Vagina (tissue), 2 donors: ENCODE measurements at regions not wholly inside any gene's neighbourhood (a gene's known extent, or its start where the extent isn't known, plus 50 kb on each side); places are given as distances from the start of the nearest gene placed in this dataset.

Source experiments
- DNase-seq, 2 donors: peaks; one replicate each; pipeline ENCODE4 v3.0.0-alpha.2; 2017; ENCODE audit errors: extremely low spot score in 2 of 2
- H3K27ac ChIP-seq: fragments of 200-600 bp; sonication (generic); one replicate; pipeline ENCODE4 v1.5.1; 2019
- H3K27me3 ChIP-seq: fragments of 200-600 bp; sonication (generic); one replicate; pipeline ENCODE4 v1.5.1; 2019
- H3K36me3 ChIP-seq, 2 donors: fragments of 200-600 bp; sonication (generic); one replicate each; pipeline ENCODE4 v1.5.1; 2017 to 2019
- H3K4me1 ChIP-seq: fragments of 200-600 bp; sonication (generic); one replicate; pipeline ENCODE4 v1.5.1; 2019
- H3K4me3 ChIP-seq, 2 donors: fragments of 200-600 bp; sonication (generic); 1 replicate in 1 of 2; 2 replicates in 1 of 2; pipeline ENCODE4 v1.5.1; 2016 to 2019
- H3K9me3 ChIP-seq: fragments of 200-600 bp; sonication (generic); one replicate; pipeline ENCODE4 v1.5.1; 2019
- POLR2A ChIP-seq, 2 donors: fragments of 450-650 bp; IDR thresholded peaks; one replicate each; pipeline ENCODE4 v1.6.1; 2017; ENCODE audit warnings: antibody characterized with exemption in 2 of 2, mild to moderate bottlenecking in 2 of 2, moderate library complexity in 2 of 2
- POLR2AphosphoS5 ChIP-seq, 2 donors: sonication (generic); formaldehyde crosslinking; IDR thresholded peaks; one replicate each; pipeline ENCODE4 v1.9.0; 2017; ENCODE audit warnings: antibody characterized with exemption in 2 of 2, mild to moderate bottlenecking in 2 of 2, low read depth in 1 of 2; ENCODE audit not compliant: insufficient read depth in 1 of 2
- intact Hi-C: fragments of 100-400 bp; cut with DNase I; formaldehyde crosslinking; loops from one replicate; pipeline ENCODE4 v1.15.1; 2023
- TF ChIP-seq, protein P1 (sequence below), 3 experiments: fragments of 450-650 bp in 2 of 3; fragments of 200-600 bp in 1 of 3; sonication (generic) in 1 of 3; IDR thresholded peaks; one replicate each; pipeline ENCODE4 v1.5.1; 2017 to 2019; ENCODE audit warnings: antibody characterized with exemption in 3 of 3, mild to moderate bottlenecking in 2 of 3, moderate library complexity in 2 of 3

- no peak overlapping the region for H3K4me3 ChIP-seq
- H3K4me1 ChIP-seq = no peaks in the 10 kb centered on the region
- H3K9me3 ChIP-seq = no peaks in the 10 kb centered on the region
- intact Hi-C loops = loop anchor here (5.0 kb wide), 1 partner anchor 1772 kb away; no protein-coding TSS in a partner anchor
- DNase-seq = no peak
- H3K27ac ChIP-seq = no peak overlapping the region
- no peaks in the 10 kb centered on the region for H3K36me3 ChIP-seq
- H3K27me3 ChIP-seq = no peaks in the 10 kb centered on the region
- TF ChIP-seq, protein P1, sequence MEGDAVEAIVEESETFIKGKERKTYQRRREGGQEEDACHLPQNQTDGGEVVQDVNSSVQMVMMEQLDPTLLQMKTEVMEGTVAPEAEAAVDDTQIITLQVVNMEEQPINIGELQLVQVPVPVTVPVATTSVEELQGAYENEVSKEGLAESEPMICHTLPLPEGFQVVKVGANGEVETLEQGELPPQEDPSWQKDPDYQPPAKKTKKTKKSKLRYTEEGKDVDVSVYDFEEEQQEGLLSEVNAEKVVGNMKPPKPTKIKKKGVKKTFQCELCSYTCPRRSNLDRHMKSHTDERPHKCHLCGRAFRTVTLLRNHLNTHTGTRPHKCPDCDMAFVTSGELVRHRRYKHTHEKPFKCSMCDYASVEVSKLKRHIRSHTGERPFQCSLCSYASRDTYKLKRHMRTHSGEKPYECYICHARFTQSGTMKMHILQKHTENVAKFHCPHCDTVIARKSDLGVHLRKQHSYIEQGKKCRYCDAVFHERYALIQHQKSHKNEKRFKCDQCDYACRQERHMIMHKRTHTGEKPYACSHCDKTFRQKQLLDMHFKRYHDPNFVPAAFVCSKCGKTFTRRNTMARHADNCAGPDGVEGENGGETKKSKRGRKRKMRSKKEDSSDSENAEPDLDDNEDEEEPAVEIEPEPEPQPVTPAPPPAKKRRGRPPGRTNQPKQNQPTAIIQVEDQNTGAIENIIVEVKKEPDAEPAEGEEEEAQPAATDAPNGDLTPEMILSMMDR (IDR thresholded peaks at IDR 0.05) = no peak
- no peak for TF ChIP-seq POLR2A (IDR thresholded peaks at IDR 0.05)
- no peak for TF ChIP-seq POLR2AphosphoS5 (IDR thresholded peaks at IDR 0.05; ENCODE audit: insufficient read depth in 1 of 2, low read depth in 1 of 2)
These were observed 243.5 kb upstream of the FANCL start for GRCh38 chr2:58484629-58485028.

GRCh38 chr2:58484221-58484620 is 243.1 kb upstream of the FANCL start:
- intact Hi-C loops = loop anchor here (5.0 kb wide), 1 partner anchor 1772 kb away; no protein-coding TSS in a partner anchor
- no peak overlapping the region for H3K27ac ChIP-seq
- H3K36me3 ChIP-seq = no peaks in the 10 kb centered on the region
- H3K4me1 ChIP-seq = no peaks in the 10 kb centered on the region
- TF ChIP-seq, protein P1 (IDR thresholded peaks at IDR 0.05) = no peak
- TF ChIP-seq POLR2A (IDR thresholded peaks at IDR 0.05) (no peak), POLR2AphosphoS5 (IDR thresholded peaks at IDR 0.05; ENCODE audit: insufficient read depth in 1 of 2, low read depth in 1 of 2) (no peak)
- no peak overlapping the region for H3K4me3 ChIP-seq
- H3K27me3 ChIP-seq = no peaks in the 10 kb centered on the region
- H3K9me3 ChIP-seq = no peaks in the 10 kb centered on the region
- DNase-seq = no peak

GRCh38 chr2:58483307-58483706 is 242.2 kb upstream of the FANCL start:
- Histone ChIP-seq H3K27ac (no peak overlapping the region), H3K4me1 (no peaks in the 10 kb centered on the region), H3K27me3 (no peaks in the 10 kb centered on the region), H3K9me3 (no peaks in the 10 kb centered on the region), H3K36me3 (no peaks in the 10 kb centered on the region), H3K4me3 (no peak overlapping the region)
- DNase-seq = no peak
- TF ChIP-seq, protein P1 (IDR thresholded peaks at IDR 0.05) = no peak
- intact Hi-C loops = loop anchor here (5.0 kb wide), 1 partner anchor 1771 kb away; no protein-coding TSS in a partner anchor

GRCh38 chr2:58481670-58482069 is 240.5 kb upstream of the FANCL start:
- Histone ChIP-seq H3K9me3 (no peaks in the 10 kb centered on the region), H3K27me3 (no peaks in the 10 kb centered on the region), H3K36me3 (no peaks in the 10 kb centered on the region), H3K27ac (no peak overlapping the region), H3K4me1 (no peaks in the 10 kb centered on the region), H3K4me3 (no peak overlapping the region)
- DNase-seq = no peak
- no peak for TF ChIP-seq POLR2A (IDR thresholded peaks at IDR 0.05)
- TF ChIP-seq POLR2AphosphoS5 (IDR thresholded peaks at IDR 0.05; ENCODE audit: insufficient read depth in 1 of 2, low read depth in 1 of 2) = no peak
- TF ChIP-seq, protein P1 (IDR thresholded peaks at IDR 0.05) = no peak
- intact Hi-C loops = loop anchor here (5.0 kb wide), 1 partner anchor 1769 kb away; no protein-coding TSS in a partner anchor

- Histone ChIP-seq H3K4me3 (no peak overlapping the region), H3K36me3 (no peaks in the 10 kb centered on the region), H3K27me3 (no peaks in the 10 kb centered on the region), H3K9me3 (no peaks in the 10 kb centered on the region), H3K4me1 (no peaks in the 10 kb centered on the region), H3K27ac (no peak overlapping the region)
- TF ChIP-seq, protein P1 (IDR thresholded peaks at IDR 0.05) = no peak
- TF ChIP-seq POLR2A (IDR thresholded peaks at IDR 0.05) (no peak), POLR2AphosphoS5 (IDR thresholded peaks at IDR 0.05; ENCODE audit: insufficient read depth in 1 of 2, low read depth in 1 of 2) (no peak)
- no peak for DNase-seq
- intact Hi-C loops = loop anchor here (5.0 kb wide), 1 partner anchor 1768 kb away; no protein-coding TSS in a partner anchor
These were observed 239.0 kb upstream of the FANCL start for GRCh38 chr2:58480141-58480540.
